ENCODE measurements at regions not wholly inside any gene's neighbourhood (a gene's known extent, or its start where the extent isn't known, plus 50 kb on each side); places are given as distances from the start of the nearest gene placed in this dataset.
A peak's percentile ranks its signal among the peaks of the same experiment; 100 is the strongest.

DNA sequence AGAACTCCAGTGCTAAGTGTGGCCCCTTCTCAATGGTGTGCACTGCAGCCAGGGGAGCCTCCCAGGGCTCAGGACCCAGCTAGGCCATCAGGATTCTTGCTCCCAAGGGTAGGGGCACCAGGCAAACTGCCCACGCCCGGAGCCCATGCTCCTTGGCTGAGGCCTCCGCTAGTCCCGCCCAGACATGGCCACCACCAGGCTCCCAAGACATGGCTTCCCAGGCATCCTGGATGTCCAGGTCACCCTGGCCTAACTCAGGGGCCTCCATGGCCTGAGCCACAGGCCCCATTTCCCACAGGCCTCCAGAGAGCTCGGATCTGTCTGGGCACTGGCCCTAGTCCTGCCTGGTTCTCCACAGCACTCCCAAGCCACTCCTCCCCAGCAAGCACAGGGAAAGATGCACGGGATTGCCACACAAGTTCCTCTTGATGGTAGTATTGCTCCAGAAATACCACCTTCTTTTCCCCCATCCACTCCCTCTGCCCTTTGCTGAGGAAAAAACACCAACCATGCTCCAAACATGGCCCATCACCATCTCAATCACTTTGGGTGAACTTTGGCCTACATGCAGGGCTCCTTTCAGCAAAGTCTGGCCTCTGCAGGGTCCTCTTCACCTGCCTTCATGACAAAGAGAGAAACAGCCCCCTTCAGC lies 274.7 kb upstream of the AGTR2 start:
- Histone ChIP-seq H3K36me3 (ENCODE audit: control insufficient read depth in 2 of 2, insufficient read depth in 2 of 2, low read length in 1 of 2) (no peaks in the 10 kb centered on the region), H2AFZ (ENCODE audit: control insufficient read depth, low read depth, low read length) (no peak overlapping the region), H3K27me3 (replicated peaks in 1 of 2; ENCODE audit: control insufficient read depth in 2 of 2, insufficient read depth in 2 of 2, low read length in 1 of 2) (no peaks in the 10 kb centered on the region), H3K9me3 (replicated peaks; ENCODE audit: control insufficient read depth, insufficient read depth, low read length) (no peaks in the 10 kb centered on the region; the same call in 2 of the 3 replicates), H4K20me1 (ENCODE audit: control insufficient read depth, insufficient read depth) (no peaks in the 10 kb centered on the region), H3K79me2 (ENCODE audit: control insufficient read depth, insufficient read depth, low read length) (no peaks in the 10 kb centered on the region), H3K27ac (ENCODE audit: control insufficient read depth, insufficient read depth) (no peak overlapping the region), H3K4me2 (ENCODE audit: control insufficient read depth, insufficient read depth) (no peak overlapping the region), H3K4me1 (ENCODE audit: control insufficient read depth, insufficient read depth, low read length) (peaks cover 6% of the 10 kb centered on the region; the same call in 1 of the 2 replicates), H3K9ac (ENCODE audit: control insufficient read depth, insufficient read depth, low read length) (no peak overlapping the region), H3K4me3 (no peak overlapping the region)
- DNase-seq (ENCODE audit: low read depth, low spot score) (no peak), ATAC-seq (no peak), FAIRE-seq (no peak)
- no TSS peak for BruUV-seq (replicated peaks)
- ChIA-PET RAD21 (ENCODE audit: unreplicated experiment) (no interaction called here), SMC1A (ENCODE audit: uncharacterized antibody, unreplicated experiment) (interaction anchor here (1.6 kb wide), 1 partner anchor 14 kb away, joined by 3 read pairs; no protein-coding TSS in a partner anchor), CTCF (no interaction called here), POLR2A (no interaction called here)
- 67% methylated on average over 6 of the region's 6 CpGs for WGBS (ENCODE audit: insufficient coverage, insufficient replicate concordance, low lambda C conversion rate, missing lambda C conversion rate)
- no peak for TF ChIP-seq MYC (IDR thresholded peaks at IDR 0.05; ENCODE audit: insufficient read depth, insufficient read length, insufficient replicate concordance, low read length, severe bottlenecking)
- TF ChIP-seq RAD21 (IDR thresholded peaks at IDR 0.05; ENCODE audit: insufficient read depth, low read depth, low read length), result 0 out of 2 replicates have a peak, but pooled peaks have one; percentile 5
- intact Hi-C loops (cut with micrococcal nuclease; ENCODE audit: unreplicated experiment) (no loop called here), in situ Hi-C loops (cut with MboI) (no loop called here)

DNA sequence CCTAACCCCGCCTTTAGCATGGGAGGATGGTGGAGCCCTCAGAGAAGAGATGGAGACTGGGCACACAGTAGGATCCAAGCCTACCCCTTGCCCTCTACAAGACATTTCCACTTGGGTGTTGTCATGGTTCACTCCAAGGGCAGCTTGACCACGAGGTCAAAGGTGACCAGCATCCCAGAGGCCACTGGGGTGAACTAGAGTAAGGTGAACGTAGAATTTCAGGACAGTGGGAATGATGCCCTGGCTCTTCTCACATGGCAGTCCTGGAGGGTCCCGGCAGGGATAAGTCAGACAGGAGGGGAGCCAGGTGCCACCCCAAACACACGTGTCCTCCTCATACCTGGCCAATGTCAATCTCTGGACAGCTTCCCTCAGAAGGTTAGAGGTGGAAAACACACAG lies 274.2 kb upstream of the AGTR2 start:
- no peak for ATAC-seq
- POLR2A ChIA-PET, result no interaction called here
- 26% methylated on average over 5 of the region's 5 CpGs for WGBS (ENCODE audit: insufficient coverage, insufficient replicate concordance, low lambda C conversion rate, missing lambda C conversion rate)
- no peak overlapping the region for H3K27ac ChIP-seq (ENCODE audit: control insufficient read depth, insufficient read depth)
- CTCF ChIA-PET, result no interaction called here
- peaks cover 6% of the 10 kb centered on the region; the same call in 1 of the 2 replicates for H3K4me1 ChIP-seq (ENCODE audit: control insufficient read depth, insufficient read depth, low read length)
- H4K20me1 ChIP-seq (ENCODE audit: control insufficient read depth, insufficient read depth), result no peaks in the 10 kb centered on the region
- intact Hi-C loops (cut with micrococcal nuclease; ENCODE audit: unreplicated experiment) (no loop called here), in situ Hi-C loops (cut with MboI) (no loop called here)
- no peak for DNase-seq (ENCODE audit: low read depth, low spot score)
- H3K4me2 ChIP-seq (ENCODE audit: control insufficient read depth, insufficient read depth), result no peak overlapping the region
- no peaks in the 10 kb centered on the region for H3K36me3 ChIP-seq (ENCODE audit: control insufficient read depth in 2 of 2, insufficient read depth in 2 of 2, low read length in 1 of 2)
- FAIRE-seq, result no peak
- H3K9ac ChIP-seq (ENCODE audit: control insufficient read depth, insufficient read depth, low read length), result no peak overlapping the region
- SMC1A ChIA-PET (ENCODE audit: uncharacterized antibody, unreplicated experiment), result interaction anchor here (1.6 kb wide), 1 partner anchor 13 kb away, joined by 3 read pairs; no protein-coding TSS in a partner anchor
- RAD21 ChIA-PET (ENCODE audit: unreplicated experiment), result no interaction called here
- H3K9me3 ChIP-seq (replicated peaks; ENCODE audit: control insufficient read depth, insufficient read depth, low read length), result no peaks in the 10 kb centered on the region; the same call in 2 of the 3 replicates
- BruUV-seq (replicated peaks), result no TSS peak
- TF ChIP-seq JUNB (IDR thresholded peaks at IDR 0.05), result no peak
- TF ChIP-seq CHD1 (IDR thresholded peaks at IDR 0.05; ENCODE audit: low read depth, low read length), result no peak
- TF ChIP-seq RBBP5 (conservative IDR thresholded peaks at IDR 0.05), result no peak
- TF ChIP-seq NBN (IDR thresholded peaks at IDR 0.05), result no peak
- TF ChIP-seq, protein P1, sequence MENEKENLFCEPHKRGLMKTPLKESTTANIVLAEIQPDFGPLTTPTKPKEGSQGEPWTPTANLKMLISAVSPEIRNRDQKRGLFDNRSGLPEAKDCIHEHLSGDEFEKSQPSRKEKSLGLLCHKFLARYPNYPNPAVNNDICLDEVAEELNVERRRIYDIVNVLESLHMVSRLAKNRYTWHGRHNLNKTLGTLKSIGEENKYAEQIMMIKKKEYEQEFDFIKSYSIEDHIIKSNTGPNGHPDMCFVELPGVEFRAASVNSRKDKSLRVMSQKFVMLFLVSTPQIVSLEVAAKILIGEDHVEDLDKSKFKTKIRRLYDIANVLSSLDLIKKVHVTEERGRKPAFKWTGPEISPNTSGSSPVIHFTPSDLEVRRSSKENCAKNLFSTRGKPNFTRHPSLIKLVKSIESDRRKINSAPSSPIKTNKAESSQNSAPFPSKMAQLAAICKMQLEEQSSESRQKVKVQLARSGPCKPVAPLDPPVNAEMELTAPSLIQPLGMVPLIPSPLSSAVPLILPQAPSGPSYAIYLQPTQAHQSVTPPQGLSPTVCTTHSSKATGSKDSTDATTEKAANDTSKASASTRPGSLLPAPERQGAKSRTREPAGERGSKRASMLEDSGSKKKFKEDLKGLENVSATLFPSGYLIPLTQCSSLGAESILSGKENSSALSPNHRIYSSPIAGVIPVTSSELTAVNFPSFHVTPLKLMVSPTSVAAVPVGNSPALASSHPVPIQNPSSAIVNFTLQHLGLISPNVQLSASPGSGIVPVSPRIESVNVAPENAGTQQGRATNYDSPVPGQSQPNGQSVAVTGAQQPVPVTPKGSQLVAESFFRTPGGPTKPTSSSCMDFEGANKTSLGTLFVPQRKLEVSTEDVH (IDR thresholded peaks at IDR 0.05; ENCODE audit: low read depth, partially characterized antibody), result no peak
- no peaks in the 10 kb centered on the region for H3K27me3 ChIP-seq (replicated peaks in 1 of 2; ENCODE audit: control insufficient read depth in 2 of 2, insufficient read depth in 2 of 2, low read length in 1 of 2)
- H2AFZ ChIP-seq (ENCODE audit: control insufficient read depth, low read depth, low read length), result no peak overlapping the region
- H3K79me2 ChIP-seq (ENCODE audit: control insufficient read depth, insufficient read depth, low read length), result no peaks in the 10 kb centered on the region
- no peak overlapping the region for H3K4me3 ChIP-seq

Measured in GM12878 (cell line).